ENCODE measurements at regions not wholly inside any gene's neighbourhood (a gene's known extent, or its start where the extent isn't known, plus 50 kb on each side); places are given as distances from the start of the nearest gene placed in this dataset.

DNA sequence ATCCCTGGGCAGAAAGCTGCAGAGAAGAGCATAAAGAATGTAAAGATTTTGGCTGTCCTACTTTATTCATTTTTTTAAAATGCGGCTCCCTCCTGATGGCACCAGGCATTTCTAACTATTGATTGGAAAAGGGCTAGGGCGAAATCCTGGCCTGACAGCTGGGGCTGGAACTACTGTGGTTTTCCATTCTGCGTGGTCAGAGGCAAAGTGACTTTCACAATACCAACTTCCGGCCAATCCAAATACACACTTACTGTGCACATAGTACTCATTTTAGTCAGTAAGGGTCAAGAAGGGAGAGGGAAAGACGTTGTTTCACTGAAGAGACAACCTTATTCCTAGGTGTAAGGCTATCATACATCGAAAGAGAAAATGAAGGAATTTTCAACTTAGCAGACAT is 113.8 kb upstream of the PMFBP1 start:
- no peak overlapping the region for H3K9ac ChIP-seq (ENCODE audit: low read length)
- peaks cover 8 to 18% of the 10 kb centered on the region in 2 experiments for H3K4me1 ChIP-seq (ENCODE audit: control insufficient read depth in 1 of 2, insufficient read depth in 2 of 2, low read length in 2 of 2)
- ChIA-PET RAD21 (ENCODE audit: low non-redundant PET in 1 of 2, low total read pairs in 2 of 2, uncharacterized antibody in 2 of 2, unreplicated experiment in 2 of 2) (no interaction called here), CTCF (no interaction called here), POLR2A (no interaction called here)
- TF ChIP-seq, protein P1, sequence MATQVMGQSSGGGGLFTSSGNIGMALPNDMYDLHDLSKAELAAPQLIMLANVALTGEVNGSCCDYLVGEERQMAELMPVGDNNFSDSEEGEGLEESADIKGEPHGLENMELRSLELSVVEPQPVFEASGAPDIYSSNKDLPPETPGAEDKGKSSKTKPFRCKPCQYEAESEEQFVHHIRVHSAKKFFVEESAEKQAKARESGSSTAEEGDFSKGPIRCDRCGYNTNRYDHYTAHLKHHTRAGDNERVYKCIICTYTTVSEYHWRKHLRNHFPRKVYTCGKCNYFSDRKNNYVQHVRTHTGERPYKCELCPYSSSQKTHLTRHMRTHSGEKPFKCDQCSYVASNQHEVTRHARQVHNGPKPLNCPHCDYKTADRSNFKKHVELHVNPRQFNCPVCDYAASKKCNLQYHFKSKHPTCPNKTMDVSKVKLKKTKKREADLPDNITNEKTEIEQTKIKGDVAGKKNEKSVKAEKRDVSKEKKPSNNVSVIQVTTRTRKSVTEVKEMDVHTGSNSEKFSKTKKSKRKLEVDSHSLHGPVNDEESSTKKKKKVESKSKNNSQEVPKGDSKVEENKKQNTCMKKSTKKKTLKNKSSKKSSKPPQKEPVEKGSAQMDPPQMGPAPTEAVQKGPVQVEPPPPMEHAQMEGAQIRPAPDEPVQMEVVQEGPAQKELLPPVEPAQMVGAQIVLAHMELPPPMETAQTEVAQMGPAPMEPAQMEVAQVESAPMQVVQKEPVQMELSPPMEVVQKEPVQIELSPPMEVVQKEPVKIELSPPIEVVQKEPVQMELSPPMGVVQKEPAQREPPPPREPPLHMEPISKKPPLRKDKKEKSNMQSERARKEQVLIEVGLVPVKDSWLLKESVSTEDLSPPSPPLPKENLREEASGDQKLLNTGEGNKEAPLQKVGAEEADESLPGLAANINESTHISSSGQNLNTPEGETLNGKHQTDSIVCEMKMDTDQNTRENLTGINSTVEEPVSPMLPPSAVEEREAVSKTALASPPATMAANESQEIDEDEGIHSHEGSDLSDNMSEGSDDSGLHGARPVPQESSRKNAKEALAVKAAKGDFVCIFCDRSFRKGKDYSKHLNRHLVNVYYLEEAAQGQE (IDR thresholded peaks at IDR 0.05; ENCODE audit: low read depth): no peak
- no peaks in the 10 kb centered on the region for H3K79me2 ChIP-seq (ENCODE audit: insufficient read depth, low read length)
- no peaks in the 10 kb centered on the region for H3K9me3 ChIP-seq (ENCODE audit: control insufficient read depth in 1 of 2, insufficient read depth in 1 of 2, low read depth in 1 of 2, low read length in 2 of 2)
- H2AFZ ChIP-seq (ENCODE audit: low read depth, low read length, poor library complexity, severe bottlenecking): no peak overlapping the region
- no peak overlapping the region for H3K4me3 ChIP-seq (replicated peaks in 1 of 2; ENCODE audit: low read depth in 1 of 2, low read length in 2 of 2)
- H3K4me2 ChIP-seq (ENCODE audit: low read length): no peak overlapping the region
- ATAC-seq: no peak
- intact Hi-C loops (cut with micrococcal nuclease): no loop called here
- BruUV-seq (replicated peaks): no TSS peak
- H3K27me3 ChIP-seq (ENCODE audit: insufficient read depth, low read length): no peaks in the 10 kb centered on the region
- no peaks in the 10 kb centered on the region for H3K9me2 ChIP-seq (ENCODE audit: insufficient read depth)
- no peaks in the 10 kb centered on the region for H3K36me3 ChIP-seq (ENCODE audit: control insufficient read depth in 1 of 2, insufficient read depth in 2 of 2, low read length in 2 of 2)
- no peak overlapping the region for H3K27ac ChIP-seq (ENCODE audit: low read depth, low read length)
- DNase-seq (ENCODE audit: low read depth, low spot score): no peak
- H4K20me1 ChIP-seq (ENCODE audit: insufficient read depth): no peaks in the 10 kb centered on the region

DNA sequence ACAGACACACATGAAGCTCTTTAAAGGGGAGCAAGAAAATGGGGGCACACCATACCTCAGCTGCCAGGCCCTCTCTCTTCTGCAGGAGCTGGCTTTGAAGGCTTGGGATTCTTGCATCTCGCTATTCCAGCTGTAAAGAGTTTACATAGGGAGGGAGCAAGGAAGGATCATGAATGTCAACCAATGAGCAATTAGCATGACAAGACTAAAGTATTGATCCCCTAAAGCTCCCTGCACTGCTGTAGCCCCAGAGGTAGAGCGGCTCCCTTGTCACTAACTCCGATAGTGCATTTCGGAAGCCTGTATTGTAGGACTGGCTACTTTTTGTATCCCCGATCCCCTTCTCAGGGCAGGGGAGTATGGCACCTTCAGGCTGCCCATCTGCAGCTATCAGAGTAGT is 113.4 kb upstream of the PMFBP1 start:
- TF ChIP-seq, protein P2, sequence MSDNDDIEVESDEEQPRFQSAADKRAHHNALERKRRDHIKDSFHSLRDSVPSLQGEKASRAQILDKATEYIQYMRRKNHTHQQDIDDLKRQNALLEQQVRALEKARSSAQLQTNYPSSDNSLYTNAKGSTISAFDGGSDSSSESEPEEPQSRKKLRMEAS (IDR thresholded peaks at IDR 0.05): no peak
- RAD21 ChIA-PET (ENCODE audit: low non-redundant PET in 1 of 2, low total read pairs in 2 of 2, uncharacterized antibody in 2 of 2, unreplicated experiment in 2 of 2): no interaction called here
- H3K9me3 ChIP-seq (ENCODE audit: control insufficient read depth in 1 of 2, insufficient read depth in 1 of 2, low read depth in 1 of 2, low read length in 2 of 2): no peaks in the 10 kb centered on the region
- no peaks in the 10 kb centered on the region for H3K36me3 ChIP-seq (ENCODE audit: control insufficient read depth in 1 of 2, insufficient read depth in 2 of 2, low read length in 2 of 2)
- CTCF ChIA-PET: no interaction called here
- H3K4me2 ChIP-seq (ENCODE audit: low read length): no peak overlapping the region
- no peaks in the 10 kb centered on the region for H3K27me3 ChIP-seq (ENCODE audit: insufficient read depth, low read length)
- intact Hi-C loops (cut with micrococcal nuclease): no loop called here
- peaks cover 4 to 14% of the 10 kb centered on the region in 2 experiments; a peak in 3 of 4 replicates for H3K4me1 ChIP-seq (ENCODE audit: control insufficient read depth in 1 of 2, insufficient read depth in 2 of 2, low read length in 2 of 2)
- H2AFZ ChIP-seq (ENCODE audit: low read depth, low read length, poor library complexity, severe bottlenecking): no peak overlapping the region
- no peak overlapping the region for H3K9ac ChIP-seq (ENCODE audit: low read length)
- ATAC-seq (no peak), DNase-seq (ENCODE audit: low read depth, low spot score) (no peak)
- H3K27ac ChIP-seq (ENCODE audit: low read depth, low read length): no peak overlapping the region
- no TSS peak for BruUV-seq (replicated peaks)
- no peaks in the 10 kb centered on the region for H4K20me1 ChIP-seq (ENCODE audit: insufficient read depth)
- POLR2A ChIA-PET: no interaction called here
- H3K9me2 ChIP-seq (ENCODE audit: insufficient read depth): no peaks in the 10 kb centered on the region
- H3K4me3 ChIP-seq (replicated peaks in 1 of 2; ENCODE audit: low read depth in 1 of 2, low read length in 2 of 2): no peak overlapping the region
- no peaks in the 10 kb centered on the region for H3K79me2 ChIP-seq (ENCODE audit: insufficient read depth, low read length)

Measured in HCT116 (cell line).